OCI-LY1 (cell line): ENCODE measurements at regions not wholly inside any gene's neighbourhood (a gene's known extent, or its start where the extent isn't known, plus 50 kb on each side); places are given as distances from the start of the nearest gene placed in this dataset.

Experiments
- H2AFZ ChIP-seq: fragments of 200-600 bp; sonication (generic), shearing (Covaris generic); 2 replicates; pipeline ENCODE4 v1.6.0; 2014; ENCODE audit warnings: antibody characterized with exemption, mild to moderate bottlenecking, low read length
- H3F3A ChIP-seq: fragments of 200-600 bp; sonication (generic), shearing (Covaris generic); 2 replicates; pipeline ENCODE4 v1.6.0; 2014; ENCODE audit warnings: mild to moderate bottlenecking, antibody characterized with exemption, low read length, moderate library complexity; ENCODE audit not compliant: insufficient read depth
- H3K27ac ChIP-seq: fragments of 200-600 bp; sonication (generic); 2 replicates; pipeline ENCODE4 v1.5.1; 2014; ENCODE audit warnings: low read length, mixed run types, mild to moderate bottlenecking, low read depth; ENCODE audit not compliant: poor library complexity, severe bottlenecking
- H3K27me3 ChIP-seq: fragments of 200-600 bp; sonication (generic); 2 replicates; pipeline ENCODE4 v1.6.0; 2014; ENCODE audit warnings: antibody characterized with exemption, mild to moderate bottlenecking, low read length, moderate library complexity; ENCODE audit not compliant: insufficient read depth
- H3K36me3 ChIP-seq: fragments of 200-600 bp; sonication (generic); 2 replicates; pipeline ENCODE4 v1.6.1; 2014; ENCODE audit warnings: mild to moderate bottlenecking, antibody characterized with exemption, low read length, moderate library complexity, mixed read lengths; ENCODE audit not compliant: insufficient read depth
- H3K4me1 ChIP-seq: fragments of 200-600 bp; sonication (generic); 2 replicates; pipeline ENCODE4 v1.5.1; 2014; ENCODE audit warnings: mild to moderate bottlenecking, low read length, moderate library complexity; ENCODE audit not compliant: insufficient read depth, severe bottlenecking
- H3K4me2 ChIP-seq: fragments of 200-600 bp; sonication (generic), shearing (Covaris generic); 2 replicates; pipeline ENCODE4 v1.6.1; 2014; ENCODE audit warnings: low read length
- H3K4me3 ChIP-seq: fragments of 200-600 bp; sonication (generic); 2 replicates; pipeline ENCODE4 v1.5.1; 2014; ENCODE audit warnings: low read length, low read depth, mild to moderate bottlenecking, mixed read lengths; ENCODE audit not compliant: poor library complexity, severe bottlenecking
- H3K79me2 ChIP-seq: fragments of 200-600 bp; shearing (Covaris generic); 2 replicates; pipeline ENCODE4 v1.6.1; 2016; ENCODE audit warnings: mixed run types, low read length, mixed read lengths; ENCODE audit not compliant: insufficient read depth
- H3K9ac ChIP-seq: fragments of 200-600 bp; sonication (generic), shearing (Covaris generic); 2 replicates; pipeline ENCODE4 v1.6.1; 2014; ENCODE audit warnings: mild to moderate bottlenecking, low read length, mixed read lengths
- H3K9me2 ChIP-seq: fragments of 200-600 bp; sonication (generic), shearing (Covaris generic); 2 replicates; pipeline ENCODE4 v1.6.1; 2014; ENCODE audit warnings: low read depth, mild to moderate bottlenecking, low read length, mixed read lengths
- H3K9me3 ChIP-seq: fragments of 200-600 bp; shearing (Covaris generic); 2 replicates; pipeline ENCODE4 v1.6.1; 2014; ENCODE audit warnings: low read length, mixed read lengths
- H4K20me1 ChIP-seq: fragments of 200-600 bp; sonication (generic), shearing (Covaris generic); 2 replicates; pipeline ENCODE4 v1.6.0; 2016; ENCODE audit warnings: mild to moderate bottlenecking, low read length; ENCODE audit not compliant: insufficient read depth
- EZH2 ChIP-seq: fragments of 200-600 bp; sonication (generic), shearing (Covaris generic); IDR thresholded peaks from 2 replicates; pipeline ENCODE4 v1.8.0; 2017; ENCODE audit warnings: borderline replicate concordance, mixed run types, mild to moderate bottlenecking, antibody characterized with exemption, low read length, moderate library complexity, mixed read lengths
- TF ChIP-seq, protein P1 (sequence below): fragments of 200-600 bp; sonication (generic), shearing (Covaris generic); IDR thresholded peaks from 2 replicates; pipeline ENCODE4 v1.5.1; 2017; ENCODE audit warnings: mild to moderate bottlenecking, antibody characterized with exemption, low read length, moderate library complexity, mixed read lengths

DNA sequence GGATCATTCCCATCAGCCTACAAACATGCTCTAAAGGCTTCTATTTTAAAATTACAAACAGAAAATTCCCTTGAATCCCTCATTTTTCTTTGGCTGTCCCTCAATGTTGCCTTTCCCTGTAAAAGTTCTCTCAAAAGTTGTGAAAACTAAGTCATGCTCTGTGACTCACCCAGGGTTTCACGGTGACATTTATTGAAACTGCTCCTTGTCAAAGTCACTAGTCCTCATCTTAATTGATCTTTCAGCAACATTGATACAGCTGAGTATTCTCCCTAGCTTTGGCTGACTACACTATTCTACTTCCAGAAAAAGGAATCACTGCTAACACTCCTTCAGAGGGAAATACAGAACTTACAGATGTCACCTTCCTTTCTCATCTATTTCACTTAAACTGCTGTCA lies 65.7 kb downstream of the ASCL4 start:
- Histone ChIP-seq H3K4me2 (no peak overlapping the region), H3K9ac (no peak overlapping the region), H3K9me2 (no peaks in the 10 kb centered on the region), H2AFZ (no peak overlapping the region), H3K4me3 (no peak overlapping the region), H4K20me1 (no peaks in the 10 kb centered on the region), H3K27me3 (no peaks in the 10 kb centered on the region), H3K79me2 (no peaks in the 10 kb centered on the region), H3K4me1 (no peaks in the 10 kb centered on the region), H3K9me3 (no peaks in the 10 kb centered on the region), H3K27ac (no peak overlapping the region), H3K36me3 (no peaks in the 10 kb centered on the region), H3F3A (no peaks in the 10 kb centered on the region)
- TF ChIP-seq, protein P1, sequence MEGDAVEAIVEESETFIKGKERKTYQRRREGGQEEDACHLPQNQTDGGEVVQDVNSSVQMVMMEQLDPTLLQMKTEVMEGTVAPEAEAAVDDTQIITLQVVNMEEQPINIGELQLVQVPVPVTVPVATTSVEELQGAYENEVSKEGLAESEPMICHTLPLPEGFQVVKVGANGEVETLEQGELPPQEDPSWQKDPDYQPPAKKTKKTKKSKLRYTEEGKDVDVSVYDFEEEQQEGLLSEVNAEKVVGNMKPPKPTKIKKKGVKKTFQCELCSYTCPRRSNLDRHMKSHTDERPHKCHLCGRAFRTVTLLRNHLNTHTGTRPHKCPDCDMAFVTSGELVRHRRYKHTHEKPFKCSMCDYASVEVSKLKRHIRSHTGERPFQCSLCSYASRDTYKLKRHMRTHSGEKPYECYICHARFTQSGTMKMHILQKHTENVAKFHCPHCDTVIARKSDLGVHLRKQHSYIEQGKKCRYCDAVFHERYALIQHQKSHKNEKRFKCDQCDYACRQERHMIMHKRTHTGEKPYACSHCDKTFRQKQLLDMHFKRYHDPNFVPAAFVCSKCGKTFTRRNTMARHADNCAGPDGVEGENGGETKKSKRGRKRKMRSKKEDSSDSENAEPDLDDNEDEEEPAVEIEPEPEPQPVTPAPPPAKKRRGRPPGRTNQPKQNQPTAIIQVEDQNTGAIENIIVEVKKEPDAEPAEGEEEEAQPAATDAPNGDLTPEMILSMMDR: no peak

DNA sequence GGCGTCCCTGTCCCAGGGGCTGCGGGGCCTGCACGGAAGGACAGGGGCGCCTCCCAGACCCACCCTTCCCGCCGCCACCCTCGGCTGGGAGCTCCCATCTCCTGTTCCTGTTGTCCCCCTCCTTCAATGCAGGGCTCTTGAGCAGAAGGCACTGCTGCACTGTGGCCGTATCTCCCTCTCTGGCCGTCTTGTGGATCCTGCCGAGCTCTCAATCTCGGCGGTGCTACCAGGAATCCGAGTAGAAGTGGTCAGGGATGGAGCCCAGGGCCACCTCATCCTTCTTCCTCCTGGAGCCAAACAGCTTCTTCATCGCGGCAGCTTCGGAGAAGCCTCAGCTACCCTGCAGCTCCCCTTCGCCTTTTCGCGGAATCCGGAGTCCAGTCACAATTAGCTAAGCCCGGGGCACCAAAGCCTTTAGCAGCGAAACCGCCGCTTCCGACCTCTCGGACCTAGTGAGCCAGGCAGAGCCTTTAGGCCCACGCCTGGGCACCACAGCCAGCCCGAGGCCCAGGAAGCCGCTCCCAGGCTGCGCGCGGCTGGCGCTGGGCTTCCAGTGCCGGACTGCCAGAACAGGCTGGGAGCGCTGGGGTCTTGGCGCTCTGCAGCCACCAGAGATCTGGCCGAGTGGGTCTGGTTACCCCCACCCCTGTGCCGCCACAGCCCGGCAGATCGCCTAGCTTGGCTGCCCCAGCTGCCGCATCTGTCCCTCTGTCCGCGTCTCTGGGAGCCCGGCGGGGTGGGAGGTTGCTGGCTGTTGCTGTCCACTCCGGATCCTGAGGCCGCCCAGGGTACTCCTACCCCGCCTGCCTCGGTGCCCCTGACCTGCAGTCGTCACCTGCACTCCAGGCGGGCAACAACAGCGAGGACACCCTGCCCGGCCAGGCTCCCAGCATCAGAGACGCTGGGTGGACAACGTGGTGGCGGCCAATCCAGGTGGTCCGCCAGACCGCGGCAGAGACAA lies 69.1 kb downstream of the ASCL4 start:
- no peak overlapping the region for H3K4me2 ChIP-seq
- no peaks in the 10 kb centered on the region for H3K9me3 ChIP-seq
- H3K9me2 ChIP-seq: no peaks in the 10 kb centered on the region
- TF ChIP-seq EZH2: no peak
- TF ChIP-seq, protein P1: no peak
- H3K79me2 ChIP-seq: no peaks in the 10 kb centered on the region
- no peak overlapping the region for H3K9ac ChIP-seq
- no peaks in the 10 kb centered on the region for H3F3A ChIP-seq
- no peak overlapping the region for H3K4me3 ChIP-seq
- no peaks in the 10 kb centered on the region for H3K4me1 ChIP-seq
- no peak overlapping the region for H3K27ac ChIP-seq
- H4K20me1 ChIP-seq: no peaks in the 10 kb centered on the region
- no peaks in the 10 kb centered on the region for H3K27me3 ChIP-seq
- no peaks in the 10 kb centered on the region for H3K36me3 ChIP-seq
- no peak overlapping the region for H2AFZ ChIP-seq

DNA sequence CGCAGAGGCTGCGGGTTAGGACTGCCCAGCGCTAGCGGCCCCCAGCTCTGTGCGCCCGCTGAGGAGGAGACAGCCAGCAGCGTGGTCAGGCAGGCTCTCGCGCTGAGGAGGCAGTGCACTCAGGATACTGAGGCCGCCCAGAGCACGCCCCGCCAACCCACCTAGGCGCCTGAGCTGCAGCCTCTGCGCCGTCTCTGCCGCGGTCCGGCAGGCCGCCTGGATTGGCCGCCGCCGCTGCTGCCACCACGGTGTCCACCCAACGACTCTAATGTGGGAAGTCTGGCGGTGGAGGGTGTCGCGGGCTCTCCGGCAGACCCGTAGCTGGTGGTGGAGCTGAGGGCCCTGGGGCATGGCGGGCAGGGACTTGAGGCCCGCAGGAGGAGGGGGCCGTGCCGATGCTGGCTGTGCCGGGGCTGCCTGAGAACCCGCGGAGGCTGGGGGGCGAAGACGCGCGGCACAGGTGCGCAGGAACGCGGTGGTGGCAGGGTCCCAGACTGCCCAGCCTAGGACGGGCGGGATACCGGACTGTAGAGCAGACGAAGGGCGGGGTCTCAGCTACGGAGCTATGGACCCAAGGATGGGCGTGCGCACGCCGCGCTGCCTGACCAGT lies 69.9 kb downstream of the ASCL4 start:
- Histone ChIP-seq H3K36me3 (no peaks in the 10 kb centered on the region), H4K20me1 (no peaks in the 10 kb centered on the region), H3K9me2 (no peaks in the 10 kb centered on the region), H3K27me3 (no peaks in the 10 kb centered on the region), H3F3A (no peaks in the 10 kb centered on the region), H3K4me1 (no peaks in the 10 kb centered on the region), H3K79me2 (no peaks in the 10 kb centered on the region), H3K4me2 (no peak overlapping the region), H2AFZ (no peak overlapping the region), H3K9me3 (no peaks in the 10 kb centered on the region), H3K9ac (no peak overlapping the region), H3K4me3 (no peak overlapping the region), H3K27ac (no peak overlapping the region)
- TF ChIP-seq, protein P1: no peak
- no peak for TF ChIP-seq EZH2
